ENCODE measurements at regions not wholly inside any gene's neighbourhood (a gene's known extent, or its start where the extent isn't known, plus 50 kb on each side); places are given as distances from the start of the nearest gene placed in this dataset.

DNA sequence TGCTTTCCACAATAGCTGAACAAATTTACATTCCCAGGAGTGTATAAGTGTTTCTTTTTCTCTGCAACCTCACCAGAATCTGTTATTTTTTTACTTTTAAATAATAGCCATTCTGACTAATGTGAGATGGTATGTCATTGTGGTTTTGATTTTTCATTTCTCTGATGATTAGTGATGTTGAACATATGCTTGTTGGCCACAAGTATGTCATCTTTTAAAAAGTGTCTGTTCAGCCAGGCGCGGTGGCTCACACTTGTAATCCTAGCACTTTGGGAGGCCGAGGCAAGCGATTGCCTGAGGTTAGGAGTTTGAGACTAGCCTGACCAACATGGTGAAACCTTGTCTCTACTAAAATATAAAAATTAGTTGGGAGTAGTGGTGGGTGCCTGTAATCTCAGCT lies 619.3 kb downstream of the SI start:
- no peaks in the 10 kb centered on the region for H3K4me1 ChIP-seq
- no peak overlapping the region for H3K27ac ChIP-seq
- TF ChIP-seq POLR2A (IDR thresholded peaks at IDR 0.05): no peak
- TF ChIP-seq, protein P1, sequence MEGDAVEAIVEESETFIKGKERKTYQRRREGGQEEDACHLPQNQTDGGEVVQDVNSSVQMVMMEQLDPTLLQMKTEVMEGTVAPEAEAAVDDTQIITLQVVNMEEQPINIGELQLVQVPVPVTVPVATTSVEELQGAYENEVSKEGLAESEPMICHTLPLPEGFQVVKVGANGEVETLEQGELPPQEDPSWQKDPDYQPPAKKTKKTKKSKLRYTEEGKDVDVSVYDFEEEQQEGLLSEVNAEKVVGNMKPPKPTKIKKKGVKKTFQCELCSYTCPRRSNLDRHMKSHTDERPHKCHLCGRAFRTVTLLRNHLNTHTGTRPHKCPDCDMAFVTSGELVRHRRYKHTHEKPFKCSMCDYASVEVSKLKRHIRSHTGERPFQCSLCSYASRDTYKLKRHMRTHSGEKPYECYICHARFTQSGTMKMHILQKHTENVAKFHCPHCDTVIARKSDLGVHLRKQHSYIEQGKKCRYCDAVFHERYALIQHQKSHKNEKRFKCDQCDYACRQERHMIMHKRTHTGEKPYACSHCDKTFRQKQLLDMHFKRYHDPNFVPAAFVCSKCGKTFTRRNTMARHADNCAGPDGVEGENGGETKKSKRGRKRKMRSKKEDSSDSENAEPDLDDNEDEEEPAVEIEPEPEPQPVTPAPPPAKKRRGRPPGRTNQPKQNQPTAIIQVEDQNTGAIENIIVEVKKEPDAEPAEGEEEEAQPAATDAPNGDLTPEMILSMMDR (IDR thresholded peaks at IDR 0.05): no peak
- TF ChIP-seq POLR2AphosphoS5 (IDR thresholded peaks at IDR 0.05): no peak
- TF ChIP-seq EP300 (IDR thresholded peaks at IDR 0.05): no peak
- no peaks in the 10 kb centered on the region for H3K27me3 ChIP-seq
- no peaks in the 10 kb centered on the region for H3K36me3 ChIP-seq
- WGBS, 2 donors: 92 to 96% methylated on average over 4 of the region's 4 CpGs
- no peaks in the 10 kb centered on the region for H3K9me3 ChIP-seq
- DNase-seq (no peak), ATAC-seq (ENCODE audit: low FRiP score in 2 of 2) (no peak)
- H3K4me3 ChIP-seq: no peak overlapping the region

DNA sequence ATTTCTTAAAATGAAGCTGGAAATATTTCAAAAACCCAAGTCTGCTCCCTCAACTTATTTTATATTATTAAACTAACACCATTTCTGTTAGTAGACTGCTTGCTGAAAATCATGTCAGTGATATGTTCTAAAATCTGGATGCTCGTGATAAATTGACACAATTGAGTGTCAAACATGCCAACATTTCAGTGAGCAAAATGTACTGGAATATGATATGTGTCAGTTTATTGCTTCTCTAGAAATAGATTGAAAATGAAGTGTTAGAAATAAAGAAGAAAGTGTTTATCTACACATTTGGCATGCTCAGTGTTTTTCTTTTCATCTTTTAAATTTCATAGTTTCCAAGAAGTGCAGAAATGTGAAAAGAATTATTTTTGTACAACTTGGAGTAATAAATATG lies 624.6 kb downstream of the SI start:
- Histone ChIP-seq H3K4me3 (no peak overlapping the region), H3K9me3 (peaks cover 0 to under 1% (median 0%) of the 10 kb centered on the region in 4 donors), H3K4me1 (no peaks in the 10 kb centered on the region), H3K36me3 (no peaks in the 10 kb centered on the region), H3K27me3 (no peaks in the 10 kb centered on the region), H3K27ac (no peak overlapping the region)
- ATAC-seq (ENCODE audit: low FRiP score in 2 of 2): no peak
- no peak for DNase-seq
- no peak for TF ChIP-seq EP300 (IDR thresholded peaks at IDR 0.05)
- no peak for TF ChIP-seq POLR2A (IDR thresholded peaks at IDR 0.05)
- TF ChIP-seq, protein P1 (IDR thresholded peaks at IDR 0.05): no peak
- no peak for TF ChIP-seq POLR2AphosphoS5 (IDR thresholded peaks at IDR 0.05)
- 45 to 47% methylated on average over 1 of the region's 1 CpG for WGBS, 2 donors

DNA sequence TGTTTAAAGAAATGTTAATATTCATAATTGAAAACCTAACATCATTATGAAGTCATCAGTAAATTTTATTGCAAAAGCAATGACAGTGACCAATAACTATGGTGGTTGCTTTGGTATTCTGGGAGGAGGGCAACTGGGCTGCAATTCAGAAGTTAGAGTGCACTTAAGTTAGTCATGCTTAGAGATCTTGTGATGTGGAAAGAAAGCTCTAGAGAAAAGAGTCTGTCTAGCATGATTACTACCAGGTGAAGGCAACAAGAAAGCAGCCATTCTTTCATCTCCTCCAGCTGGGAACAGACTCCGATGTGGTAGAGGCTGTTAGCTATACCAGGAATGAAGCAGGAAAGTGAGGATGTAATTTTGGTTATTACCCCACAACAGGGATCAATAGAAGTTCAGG lies 625.6 kb downstream of the SI start:
- TF ChIP-seq POLR2A (IDR thresholded peaks at IDR 0.05): no peak
- TF ChIP-seq POLR2AphosphoS5 (IDR thresholded peaks at IDR 0.05): no peak
- TF ChIP-seq, protein P1 (IDR thresholded peaks at IDR 0.05): no peak
- TF ChIP-seq EP300 (IDR thresholded peaks at IDR 0.05): no peak
- WGBS, 2 donors: 88 to 93% methylated on average over 1 of the region's 1 CpG
- peak in 1 of 2 donors; percentile 39 for ATAC-seq (ENCODE audit: low FRiP score in 2 of 2)

DNA sequence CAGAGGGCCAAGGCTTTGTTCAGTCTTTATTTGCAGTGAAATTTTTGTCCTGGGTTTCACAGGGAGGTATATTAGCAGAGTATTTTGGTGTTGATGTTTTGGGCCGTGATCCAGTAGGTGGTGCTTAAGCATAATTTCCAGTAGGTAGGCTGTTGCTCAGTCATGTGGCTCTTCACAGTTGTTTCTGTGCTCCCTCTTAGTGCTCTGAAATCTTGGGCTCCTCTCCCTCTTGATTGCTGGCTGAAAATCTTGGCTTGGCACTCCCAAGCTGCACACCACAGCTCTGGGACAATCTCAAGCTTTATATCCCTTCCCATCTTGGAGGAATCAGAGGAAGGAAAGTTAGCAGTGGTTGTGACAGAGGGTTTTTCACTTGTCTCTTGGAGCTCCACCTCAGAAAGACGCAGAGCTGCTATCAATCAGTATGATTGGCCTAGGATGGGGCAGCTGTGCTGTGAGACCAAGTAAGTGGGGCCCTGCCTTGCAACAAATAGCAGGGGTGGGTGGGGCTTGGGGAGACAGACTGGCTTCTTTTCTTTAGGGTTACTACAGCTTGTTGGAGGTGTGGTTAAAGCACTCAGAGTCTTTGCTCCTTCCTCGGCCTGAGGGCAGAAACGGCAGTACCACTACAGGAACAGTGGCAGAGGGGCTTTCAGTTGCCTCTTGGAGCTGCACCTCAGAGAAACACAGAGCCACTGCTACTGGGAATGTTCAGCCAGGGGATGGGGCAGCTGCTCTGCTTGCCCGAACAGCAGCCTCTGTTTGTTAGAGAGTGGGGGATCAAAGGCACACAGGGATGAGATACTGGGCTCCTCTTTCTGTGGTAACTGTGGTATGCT lies 627.0 kb downstream of the SI start:
- H3K36me3 ChIP-seq: no peaks in the 10 kb centered on the region
- H3K4me1 ChIP-seq: no peaks in the 10 kb centered on the region
- peak in 1 of 2 donors; percentile 50 for ATAC-seq (ENCODE audit: low FRiP score in 2 of 2)
- peaks cover 0 to 8% (median 2%) of the 10 kb centered on the region in 4 donors for H3K9me3 ChIP-seq
- DNase-seq: no peak
- H3K27ac ChIP-seq: no peak overlapping the region
- TF ChIP-seq EP300 (IDR thresholded peaks at IDR 0.05) (no peak), POLR2A (IDR thresholded peaks at IDR 0.05) (no peak), POLR2AphosphoS5 (IDR thresholded peaks at IDR 0.05) (no peak)
- TF ChIP-seq, protein P1 (IDR thresholded peaks at IDR 0.05): no peak
- 74 to 82% methylated on average over 3 to 5 of the region's 5 CpGs for WGBS, 2 donors
- no peaks in the 10 kb centered on the region for H3K27me3 ChIP-seq
- H3K4me3 ChIP-seq: no peak overlapping the region

More for the DNA sequence above, 625.6 kb downstream of the SI start:
- Histone ChIP-seq H3K36me3 (no peaks in the 10 kb centered on the region), H3K4me3 (no peak overlapping the region), H3K9me3 (peaks cover 0 to 8% (median 2%) of the 10 kb centered on the region in 4 donors), H3K27ac (no peak overlapping the region), H3K4me1 (no peaks in the 10 kb centered on the region), H3K27me3 (no peaks in the 10 kb centered on the region)
- DNase-seq: no peak
